Hepatocyte (in vitro differentiated cells): ENCODE measurements at regions not wholly inside any gene's neighbourhood (a gene's known extent, or its start where the extent isn't known, plus 50 kb on each side); places are given as distances from the start of the nearest gene placed in this dataset.
"Not testable (repeated sequence)": the region's sequence is repeated elsewhere in the genome, so short reads cannot be mapped to it uniquely, and the experiment has no call there.

ENCODE experiments used
- DNase-seq: peaks from one replicate; pipeline ENCODE4 v3.0.0-alpha.2; 2016; ENCODE audit warnings: low spot score
- H2AFZ ChIP-seq: fragments of 200-600 bp; sonication (generic); 2 replicates; pipeline ENCODE4 v1.6.0; 2016; ENCODE audit warnings: antibody characterized with exemption, mild to moderate bottlenecking
- H3K27ac ChIP-seq: fragments of 200-600 bp; sonication (generic); 2 replicates; pipeline ENCODE4 v1.5.1; 2016; ENCODE audit warnings: mild to moderate bottlenecking
- H3K27me3 ChIP-seq: fragments of 200-600 bp; sonication (generic); 2 replicates; pipeline ENCODE4 v1.6.1; 2016
- H3K36me3 ChIP-seq: fragments of 200-600 bp; sonication (generic); replicated peaks from 2 replicates; pipeline ENCODE4 v1.5.1; 2016; ENCODE audit warnings: low read depth; ENCODE audit not compliant: insufficient read depth
- H3K4me1 ChIP-seq: fragments of 200-600 bp; sonication (generic); 2 replicates; pipeline ENCODE4 v1.5.1; 2016; ENCODE audit warnings: mild to moderate bottlenecking, moderate library complexity; ENCODE audit not compliant: insufficient read depth
- H3K4me2 ChIP-seq: fragments of 200-600 bp; sonication (generic); 2 replicates; pipeline ENCODE4 v1.6.0; 2016
- H3K4me3 ChIP-seq: fragments of 200-600 bp; sonication (generic); 2 replicates; pipeline ENCODE4 v1.5.1; 2016; ENCODE audit warnings: mild to moderate bottlenecking
- H3K79me2 ChIP-seq: fragments of 200-600 bp; sonication (generic); 2 replicates; pipeline ENCODE4 v1.6.0; 2017; ENCODE audit warnings: mild to moderate bottlenecking
- H3K9me2 ChIP-seq: fragments of 200-600 bp; sonication (generic); replicated peaks from 2 replicates; pipeline ENCODE4 v1.6.0; 2017; ENCODE audit warnings: mild to moderate bottlenecking; ENCODE audit not compliant: insufficient read depth
- H3K9me3 ChIP-seq: fragments of 200-600 bp; sonication (generic); 2 replicates; pipeline ENCODE4 v1.5.1; 2016; ENCODE audit warnings: low read depth, mild to moderate bottlenecking
- H4K20me1 ChIP-seq: fragments of 200-600 bp; sonication (generic); 2 replicates; pipeline ENCODE4 v1.6.0; 2016; ENCODE audit warnings: mild to moderate bottlenecking; ENCODE audit not compliant: insufficient read depth, poor library complexity, severe bottlenecking
- EZH2 ChIP-seq: fragments of 200-600 bp; sonication (generic); IDR thresholded peaks from 2 replicates; pipeline ENCODE4 v1.6.1; 2016; ENCODE audit warnings: antibody characterized with exemption, mild to moderate bottlenecking, borderline replicate concordance
- EZH2phosphoT487 ChIP-seq: fragments of 200-600 bp; sonication (generic); IDR thresholded peaks from one replicate; pipeline ENCODE4 v1.6.1; 2018; ENCODE audit warnings: antibody characterized with exemption, mild to moderate bottlenecking, low read depth, moderate library complexity; ENCODE audit not compliant: unreplicated experiment, severe bottlenecking
- WGBS: methylation state at CpG from one replicate; pipeline ENCODE4 v1.1.6; 2016; ENCODE audit warnings: low lambda C conversion rate; ENCODE audit errors: missing lambda C conversion rate; 5-methylcytosine and 5-hydroxymethylcytosine counted together
- TF ChIP-seq, protein P1 (sequence below): fragments of 200-600 bp; sonication (generic); IDR thresholded peaks from 2 replicates; pipeline ENCODE4 v1.5.1; 2016; ENCODE audit warnings: antibody characterized with exemption, mild to moderate bottlenecking; ENCODE audit not compliant: poor library complexity

- Histone ChIP-seq H3K27ac (no peak overlapping the region), H3K27me3 (no peaks in the 10 kb centered on the region), H3K36me3 (no peaks in the 10 kb centered on the region), H2AFZ (peak overlapping the region; percentile 57), H3K9me2 (no peaks in the 10 kb centered on the region), H3K4me2 (peak overlapping the region; percentile 71), H3K4me1 (peaks cover 10% of the 10 kb centered on the region), H4K20me1 (no peaks in the 10 kb centered on the region), H3K4me3 (no peak overlapping the region), H3K79me2 (no peaks in the 10 kb centered on the region), H3K9me3 (no peaks in the 10 kb centered on the region)
- DNase-seq: peak; percentile 60
- WGBS: 33% methylated on average over 5 of the region's 5 CpGs
- no peak for TF ChIP-seq EZH2phosphoT487
- TF ChIP-seq EZH2: no peak
- TF ChIP-seq, protein P1, sequence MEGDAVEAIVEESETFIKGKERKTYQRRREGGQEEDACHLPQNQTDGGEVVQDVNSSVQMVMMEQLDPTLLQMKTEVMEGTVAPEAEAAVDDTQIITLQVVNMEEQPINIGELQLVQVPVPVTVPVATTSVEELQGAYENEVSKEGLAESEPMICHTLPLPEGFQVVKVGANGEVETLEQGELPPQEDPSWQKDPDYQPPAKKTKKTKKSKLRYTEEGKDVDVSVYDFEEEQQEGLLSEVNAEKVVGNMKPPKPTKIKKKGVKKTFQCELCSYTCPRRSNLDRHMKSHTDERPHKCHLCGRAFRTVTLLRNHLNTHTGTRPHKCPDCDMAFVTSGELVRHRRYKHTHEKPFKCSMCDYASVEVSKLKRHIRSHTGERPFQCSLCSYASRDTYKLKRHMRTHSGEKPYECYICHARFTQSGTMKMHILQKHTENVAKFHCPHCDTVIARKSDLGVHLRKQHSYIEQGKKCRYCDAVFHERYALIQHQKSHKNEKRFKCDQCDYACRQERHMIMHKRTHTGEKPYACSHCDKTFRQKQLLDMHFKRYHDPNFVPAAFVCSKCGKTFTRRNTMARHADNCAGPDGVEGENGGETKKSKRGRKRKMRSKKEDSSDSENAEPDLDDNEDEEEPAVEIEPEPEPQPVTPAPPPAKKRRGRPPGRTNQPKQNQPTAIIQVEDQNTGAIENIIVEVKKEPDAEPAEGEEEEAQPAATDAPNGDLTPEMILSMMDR: no peak
These were observed 891.9 kb upstream of the MBL2 start for GRCh38 chr10:53664282-53665019.

GRCh38 chr10:53650794-53651193 lies 878.2 kb upstream of the MBL2 start:
- no peaks in the 10 kb centered on the region for H3K36me3 ChIP-seq
- 98% methylated on average over 6 of the region's 6 CpGs for WGBS
- H3K4me2 ChIP-seq: no peak overlapping the region
- H3K27me3 ChIP-seq: no peaks in the 10 kb centered on the region
- H3K9me3 ChIP-seq: no peaks in the 10 kb centered on the region
- H3K27ac ChIP-seq: no peak overlapping the region
- no peaks in the 10 kb centered on the region for H3K79me2 ChIP-seq
- H3K4me1 ChIP-seq: no peaks in the 10 kb centered on the region
- H2AFZ ChIP-seq: no peak overlapping the region
- TF ChIP-seq EZH2 (no peak), EZH2phosphoT487 (no peak)
- TF ChIP-seq, protein P1: no peak
- no peaks in the 10 kb centered on the region for H3K9me2 ChIP-seq
- no peaks in the 10 kb centered on the region for H4K20me1 ChIP-seq
- no peak for DNase-seq
- no peak overlapping the region for H3K4me3 ChIP-seq

GRCh38 chr10:53647221-53647620 lies 874.6 kb upstream of the MBL2 start:
- H3K9me3 ChIP-seq, H3K9me2 ChIP-seq, H3K27ac ChIP-seq, H3K4me3 ChIP-seq, DNase-seq, H2AFZ ChIP-seq, H3K4me2 ChIP-seq, H3K36me3 ChIP-seq, H3K79me2 ChIP-seq, H4K20me1 ChIP-seq, H3K27me3 ChIP-seq, H3K4me1 ChIP-seq: not testable (repeated sequence)
- 75% methylated on average over 8 of the region's 8 CpGs for WGBS

- DNase-seq: peak; percentile 27
- H3K4me2 ChIP-seq: no peak overlapping the region
- TF ChIP-seq, protein P1: no peak
- TF ChIP-seq EZH2 (no peak), EZH2phosphoT487 (no peak)
These were observed 873.9 kb upstream of the MBL2 start for GRCh38 chr10:53646525-53646924.

More at GRCh38 chr10:53646525-53646924, 873.9 kb upstream of the MBL2 start:
- no peaks in the 10 kb centered on the region for H3K79me2 ChIP-seq
- no peaks in the 10 kb centered on the region for H3K9me3 ChIP-seq
- no peaks in the 10 kb centered on the region for H3K4me1 ChIP-seq
- WGBS: 58% methylated on average over 8 of the region's 8 CpGs
- H4K20me1 ChIP-seq: no peaks in the 10 kb centered on the region
- H3K9me2 ChIP-seq: no peaks in the 10 kb centered on the region
- H3K27ac ChIP-seq: no peak overlapping the region
- H2AFZ ChIP-seq: no peak overlapping the region
- H3K27me3 ChIP-seq: no peaks in the 10 kb centered on the region
- no peak overlapping the region for H3K4me3 ChIP-seq
- no peaks in the 10 kb centered on the region for H3K36me3 ChIP-seq
